ENCODE measurements at regions not wholly inside any gene's neighbourhood (a gene's known extent, or its start where the extent isn't known, plus 50 kb on each side); places are given as distances from the start of the nearest gene placed in this dataset.

GRCh38 chr1:65494671-65495070 lies 74.2 kb downstream of the LEPR start:
- H3K79me2 ChIP-seq: no peaks in the 10 kb centered on the region
- no peaks in the 10 kb centered on the region for H3K9me3 ChIP-seq (ENCODE audit: control insufficient read depth, low read length)
- H3K4me3 ChIP-seq (ENCODE audit: low read depth, low read length): no peak overlapping the region
- H3K36me3 ChIP-seq (ENCODE audit: control insufficient read depth, insufficient read depth, low read length): no peaks in the 10 kb centered on the region
- H3K9ac ChIP-seq: no peak overlapping the region
- H3K27me3 ChIP-seq (ENCODE audit: control insufficient read depth, insufficient read depth, low read length): no peaks in the 10 kb centered on the region
- H2AFZ ChIP-seq: no peak overlapping the region
- H3K4me1 ChIP-seq: no peaks in the 10 kb centered on the region
- H3K4me2 ChIP-seq (ENCODE audit: low read length): no peak overlapping the region
- no peak for TF ChIP-seq CTCF (IDR thresholded peaks at IDR 0.05)
- H3K27ac ChIP-seq: no peak overlapping the region

- H3K9ac ChIP-seq: no peak overlapping the region
- no peaks in the 10 kb centered on the region for H3K27me3 ChIP-seq (ENCODE audit: control insufficient read depth, insufficient read depth, low read length)
- no peaks in the 10 kb centered on the region for H3K36me3 ChIP-seq (ENCODE audit: control insufficient read depth, insufficient read depth, low read length)
- H3K4me3 ChIP-seq (ENCODE audit: low read depth, low read length): no peak overlapping the region
- no peaks in the 10 kb centered on the region for H3K79me2 ChIP-seq
- H2AFZ ChIP-seq: no peak overlapping the region
- TF ChIP-seq CTCF (IDR thresholded peaks at IDR 0.05): no peak
- H3K9me3 ChIP-seq (ENCODE audit: control insufficient read depth, low read length): no peaks in the 10 kb centered on the region
- H3K4me1 ChIP-seq: no peaks in the 10 kb centered on the region
- no peak overlapping the region for H3K4me2 ChIP-seq (ENCODE audit: low read length)
- no peak overlapping the region for H3K27ac ChIP-seq
Observed at GRCh38 chr1:65495137-65495536, 74.7 kb downstream of the LEPR start.

- Histone ChIP-seq H3K27ac (no peak overlapping the region), H3K36me3 (ENCODE audit: control insufficient read depth, insufficient read depth, low read length) (no peaks in the 10 kb centered on the region), H3K4me2 (ENCODE audit: low read length) (no peak overlapping the region), H3K79me2 (no peaks in the 10 kb centered on the region), H3K9me3 (ENCODE audit: control insufficient read depth, low read length) (no peaks in the 10 kb centered on the region), H3K27me3 (ENCODE audit: control insufficient read depth, insufficient read depth, low read length) (no peaks in the 10 kb centered on the region), H3K9ac (no peak overlapping the region), H2AFZ (no peak overlapping the region), H3K4me3 (ENCODE audit: low read depth, low read length) (no peak overlapping the region), H3K4me1 (no peaks in the 10 kb centered on the region)
- no peak for TF ChIP-seq CTCF (IDR thresholded peaks at IDR 0.05)
Observed at GRCh38 chr1:65497256-65497830, 76.9 kb downstream of the LEPR start.

GRCh38 chr1:65503427-65503826 lies 83.0 kb downstream of the LEPR start:
- H3K9ac ChIP-seq: no peak overlapping the region
- no peak overlapping the region for H2AFZ ChIP-seq
- no peak overlapping the region for H3K4me2 ChIP-seq (ENCODE audit: low read length)
- H3K4me1 ChIP-seq: no peaks in the 10 kb centered on the region
- TF ChIP-seq CTCF (IDR thresholded peaks at IDR 0.05): no peak
- H3K27ac ChIP-seq: no peak overlapping the region
- no peaks in the 10 kb centered on the region for H3K9me3 ChIP-seq (ENCODE audit: control insufficient read depth, low read length)
- H3K4me3 ChIP-seq (ENCODE audit: low read depth, low read length): no peak overlapping the region
- H3K27me3 ChIP-seq (ENCODE audit: control insufficient read depth, insufficient read depth, low read length): no peaks in the 10 kb centered on the region
- H3K36me3 ChIP-seq (ENCODE audit: control insufficient read depth, insufficient read depth, low read length): no peaks in the 10 kb centered on the region
- H3K79me2 ChIP-seq: no peaks in the 10 kb centered on the region

GRCh38 chr1:65504263-65504662 lies 83.8 kb downstream of the LEPR start:
- H3K36me3 ChIP-seq (ENCODE audit: control insufficient read depth, insufficient read depth, low read length): no peaks in the 10 kb centered on the region
- no peak overlapping the region for H2AFZ ChIP-seq
- H3K27me3 ChIP-seq (ENCODE audit: control insufficient read depth, insufficient read depth, low read length): no peaks in the 10 kb centered on the region
- H3K27ac ChIP-seq: no peak overlapping the region
- no peak overlapping the region for H3K4me3 ChIP-seq (ENCODE audit: low read depth, low read length)
- H3K9me3 ChIP-seq (ENCODE audit: control insufficient read depth, low read length): no peaks in the 10 kb centered on the region
- H3K9ac ChIP-seq: no peak overlapping the region
- no peak overlapping the region for H3K4me2 ChIP-seq (ENCODE audit: low read length)
- H3K79me2 ChIP-seq: no peaks in the 10 kb centered on the region
- no peak for TF ChIP-seq CTCF (IDR thresholded peaks at IDR 0.05)
- H3K4me1 ChIP-seq: no peaks in the 10 kb centered on the region

Measured in parathyroid adenoma (tissue), 2 donors.